ENCODE measurements at regions not wholly inside any gene's neighbourhood (a gene's known extent, or its start where the extent isn't known, plus 50 kb on each side); places are given as distances from the start of the nearest gene placed in this dataset.
"Not testable (repeated sequence)": the region's sequence is repeated elsewhere in the genome, so short reads cannot be mapped to it uniquely, and the experiment has no call there.

DNA sequence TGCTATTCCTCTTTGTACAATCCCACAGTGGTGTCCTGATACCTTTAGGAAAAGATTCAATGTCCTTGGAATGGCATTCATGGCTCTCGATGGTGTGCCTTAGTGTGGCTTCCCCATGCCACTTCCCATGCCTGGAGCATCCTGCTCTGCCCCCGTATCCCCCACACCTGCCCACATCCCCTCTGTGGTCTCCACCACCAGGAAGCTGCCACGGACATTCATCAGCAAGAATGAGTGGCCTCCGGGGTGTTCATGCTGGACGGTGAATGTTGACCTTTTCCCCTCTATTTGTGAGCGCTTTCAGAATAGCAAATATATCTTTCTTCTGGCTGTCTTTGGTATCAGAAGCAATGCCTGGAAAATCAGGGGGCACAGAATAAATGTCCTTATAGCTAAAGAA is 262.0 kb upstream of the NRP1 start:
- TF ChIP-seq, protein P1, sequence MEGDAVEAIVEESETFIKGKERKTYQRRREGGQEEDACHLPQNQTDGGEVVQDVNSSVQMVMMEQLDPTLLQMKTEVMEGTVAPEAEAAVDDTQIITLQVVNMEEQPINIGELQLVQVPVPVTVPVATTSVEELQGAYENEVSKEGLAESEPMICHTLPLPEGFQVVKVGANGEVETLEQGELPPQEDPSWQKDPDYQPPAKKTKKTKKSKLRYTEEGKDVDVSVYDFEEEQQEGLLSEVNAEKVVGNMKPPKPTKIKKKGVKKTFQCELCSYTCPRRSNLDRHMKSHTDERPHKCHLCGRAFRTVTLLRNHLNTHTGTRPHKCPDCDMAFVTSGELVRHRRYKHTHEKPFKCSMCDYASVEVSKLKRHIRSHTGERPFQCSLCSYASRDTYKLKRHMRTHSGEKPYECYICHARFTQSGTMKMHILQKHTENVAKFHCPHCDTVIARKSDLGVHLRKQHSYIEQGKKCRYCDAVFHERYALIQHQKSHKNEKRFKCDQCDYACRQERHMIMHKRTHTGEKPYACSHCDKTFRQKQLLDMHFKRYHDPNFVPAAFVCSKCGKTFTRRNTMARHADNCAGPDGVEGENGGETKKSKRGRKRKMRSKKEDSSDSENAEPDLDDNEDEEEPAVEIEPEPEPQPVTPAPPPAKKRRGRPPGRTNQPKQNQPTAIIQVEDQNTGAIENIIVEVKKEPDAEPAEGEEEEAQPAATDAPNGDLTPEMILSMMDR (conservative IDR thresholded peaks at IDR 0.05; ENCODE audit: low read depth, low read length) = no peak
- no peak for DNase-seq (ENCODE audit: low read depth)
- H3K4me3 ChIP-seq (ENCODE audit: low read depth, low read length) = no peak overlapping the region

DNA sequence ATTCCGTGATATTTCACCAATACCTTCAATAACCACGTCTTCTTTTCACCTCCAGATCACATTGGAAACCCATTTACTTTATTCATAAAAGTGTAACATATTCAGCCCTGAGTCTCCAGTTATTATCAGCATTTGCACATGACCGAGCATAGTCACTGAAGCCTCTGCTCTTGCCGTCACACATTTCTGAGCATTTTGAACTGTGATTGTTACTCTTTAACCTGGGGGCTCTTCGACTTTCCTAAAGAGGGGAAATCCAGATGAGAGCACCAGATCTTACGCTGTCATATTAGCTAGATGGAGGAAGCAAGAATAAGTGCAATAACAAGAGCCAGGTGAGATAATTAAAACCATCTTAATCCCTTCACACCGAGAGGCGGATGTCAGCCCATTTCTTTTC is 260.0 kb upstream of the NRP1 start:
- TF ChIP-seq, protein P1 (conservative IDR thresholded peaks at IDR 0.05; ENCODE audit: low read depth, low read length) = no peak
- H3K4me3 ChIP-seq (ENCODE audit: low read depth, low read length) = no peak overlapping the region
- DNase-seq (ENCODE audit: low read depth) = no peak

DNA sequence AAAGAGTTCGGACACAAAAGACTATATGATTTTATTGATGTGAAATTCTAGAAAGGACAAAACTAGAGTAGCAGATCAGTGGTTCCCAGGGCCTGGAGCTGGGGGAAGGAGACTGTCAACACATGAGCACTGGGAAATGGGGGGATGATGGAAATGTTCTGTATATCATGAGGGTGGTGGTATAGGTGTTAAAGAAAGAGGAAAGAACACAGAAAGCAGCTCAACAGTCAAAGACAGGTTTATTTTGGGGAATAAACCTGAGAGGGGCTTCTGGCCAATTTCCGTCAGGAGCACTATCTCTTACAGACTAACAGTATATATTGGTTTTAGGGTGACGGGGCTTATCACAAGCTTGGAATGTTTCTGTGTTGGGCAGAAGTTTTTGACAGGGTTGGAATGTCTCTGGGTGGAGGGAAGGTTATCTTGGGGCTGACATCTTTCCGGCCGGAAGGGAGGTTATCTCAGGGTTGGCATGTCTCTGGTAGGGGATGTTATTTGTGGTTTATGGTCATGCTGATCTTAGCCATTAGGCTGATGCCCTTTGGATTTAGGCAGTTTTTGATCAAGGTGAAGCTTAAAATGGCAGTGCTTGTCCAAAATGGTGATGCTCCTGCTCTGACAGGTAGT is 254.6 kb upstream of the NRP1 start:
- H3K4me3 ChIP-seq (ENCODE audit: low read depth, low read length) = no peak overlapping the region
- no peak for DNase-seq (ENCODE audit: low read depth)
- TF ChIP-seq, protein P1 (conservative IDR thresholded peaks at IDR 0.05; ENCODE audit: low read depth, low read length) = no peak

DNA sequence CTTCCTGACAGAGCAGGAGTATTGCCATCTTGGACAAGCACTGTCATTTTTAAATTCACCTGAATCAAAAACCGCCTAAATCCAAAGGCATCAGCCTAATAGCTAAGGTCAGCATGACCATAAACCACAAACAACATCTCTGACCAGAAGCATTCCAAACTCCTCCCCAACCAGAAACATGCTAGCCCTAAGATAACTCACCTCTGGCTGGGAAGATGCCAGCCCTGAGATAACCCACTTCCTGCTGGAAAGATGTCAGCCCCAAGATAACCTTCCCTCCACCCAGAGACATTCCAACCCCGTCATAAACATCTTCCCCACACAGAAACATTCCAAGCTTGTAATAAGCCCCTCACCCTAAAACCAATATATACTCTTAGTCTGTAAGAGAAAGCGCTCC is 250.1 kb upstream of the NRP1 start:
- H3K4me3 ChIP-seq (ENCODE audit: low read depth, low read length) = not testable (repeated sequence)
- peak; percentile 12 for DNase-seq (ENCODE audit: low read depth)

DNA sequence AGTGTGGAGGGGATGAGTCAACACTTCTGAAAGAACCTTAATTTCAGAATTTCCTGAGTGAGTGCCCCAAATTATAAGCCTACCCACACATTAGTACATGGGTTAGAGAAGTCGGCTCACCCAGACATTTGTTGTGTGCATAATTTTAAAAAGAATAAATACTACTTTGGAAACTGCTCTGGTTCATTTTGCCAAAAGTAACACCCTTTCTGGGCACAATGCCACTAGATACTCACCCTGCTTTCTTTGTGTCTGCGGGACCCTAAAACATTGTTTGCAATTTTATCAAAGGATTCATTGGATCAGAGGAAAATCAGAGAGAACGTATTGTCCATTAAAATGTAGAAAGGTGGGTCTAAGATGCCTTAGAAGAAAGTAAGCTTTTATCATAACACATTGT is 245.5 kb upstream of the NRP1 start:
- no peak for DNase-seq (ENCODE audit: low read depth)
- H3K4me3 ChIP-seq (ENCODE audit: low read depth, low read length) = no peak overlapping the region
- TF ChIP-seq, protein P1 (conservative IDR thresholded peaks at IDR 0.05; ENCODE audit: low read depth, low read length) = no peak

DNA sequence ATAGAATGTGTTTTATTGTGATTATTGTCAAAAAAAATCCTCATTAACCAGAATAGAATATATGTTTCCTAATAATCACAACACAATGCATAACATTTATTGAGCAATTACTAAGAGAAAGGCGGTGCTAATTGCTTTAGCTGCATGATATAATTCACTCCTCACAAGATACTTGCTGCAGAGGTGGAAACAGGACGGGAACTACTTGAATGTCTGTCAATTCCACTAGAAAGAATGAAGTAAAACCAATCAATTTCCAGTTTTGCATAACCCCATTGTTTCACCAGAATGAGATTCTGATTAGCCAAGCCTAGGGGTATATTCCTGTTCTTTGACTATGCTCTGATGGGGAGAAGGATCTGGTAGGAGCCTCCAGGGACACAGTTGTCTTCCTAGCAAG is 239.1 kb upstream of the NRP1 start:
- TF ChIP-seq, protein P1 (conservative IDR thresholded peaks at IDR 0.05; ENCODE audit: low read depth, low read length) = no peak
- no peak for DNase-seq (ENCODE audit: low read depth)
- H3K4me3 ChIP-seq (ENCODE audit: low read depth, low read length) = no peak overlapping the region

DNA sequence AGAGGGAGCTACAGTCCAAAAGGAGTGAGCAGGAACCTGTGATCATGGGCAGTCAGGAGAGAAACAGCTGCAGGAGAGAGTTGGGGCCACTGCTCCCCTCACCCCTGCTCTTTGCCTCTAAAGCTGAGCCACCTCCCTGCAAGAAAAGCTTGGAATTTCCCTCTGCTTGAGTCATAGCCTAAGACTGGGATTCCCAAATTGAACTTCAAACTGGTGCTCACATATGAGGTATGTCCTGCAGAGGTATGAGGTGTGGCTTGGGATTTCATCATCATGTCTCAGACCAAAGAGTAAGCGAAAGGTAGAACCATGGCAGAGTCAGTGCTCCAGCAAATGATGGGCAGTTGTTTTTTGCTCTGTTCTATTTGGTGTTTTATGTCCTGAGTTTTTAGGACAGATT is 237.1 kb upstream of the NRP1 start:
- no peak overlapping the region for H3K4me3 ChIP-seq (ENCODE audit: low read depth, low read length)
- DNase-seq (ENCODE audit: low read depth) = peak; percentile 15
- TF ChIP-seq, protein P1 (conservative IDR thresholded peaks at IDR 0.05; ENCODE audit: low read depth, low read length) = no peak
